ENCODE measurements at regions not wholly inside any gene's neighbourhood (a gene's known extent, or its start where the extent isn't known, plus 50 kb on each side); places are given as distances from the start of the nearest gene placed in this dataset.

- no peak for DNase-seq (ENCODE audit: low read depth)
- no peak overlapping the region for H3K4me3 ChIP-seq (ENCODE audit: control insufficient read depth, low read depth, low read length)
- TF ChIP-seq, protein P1, sequence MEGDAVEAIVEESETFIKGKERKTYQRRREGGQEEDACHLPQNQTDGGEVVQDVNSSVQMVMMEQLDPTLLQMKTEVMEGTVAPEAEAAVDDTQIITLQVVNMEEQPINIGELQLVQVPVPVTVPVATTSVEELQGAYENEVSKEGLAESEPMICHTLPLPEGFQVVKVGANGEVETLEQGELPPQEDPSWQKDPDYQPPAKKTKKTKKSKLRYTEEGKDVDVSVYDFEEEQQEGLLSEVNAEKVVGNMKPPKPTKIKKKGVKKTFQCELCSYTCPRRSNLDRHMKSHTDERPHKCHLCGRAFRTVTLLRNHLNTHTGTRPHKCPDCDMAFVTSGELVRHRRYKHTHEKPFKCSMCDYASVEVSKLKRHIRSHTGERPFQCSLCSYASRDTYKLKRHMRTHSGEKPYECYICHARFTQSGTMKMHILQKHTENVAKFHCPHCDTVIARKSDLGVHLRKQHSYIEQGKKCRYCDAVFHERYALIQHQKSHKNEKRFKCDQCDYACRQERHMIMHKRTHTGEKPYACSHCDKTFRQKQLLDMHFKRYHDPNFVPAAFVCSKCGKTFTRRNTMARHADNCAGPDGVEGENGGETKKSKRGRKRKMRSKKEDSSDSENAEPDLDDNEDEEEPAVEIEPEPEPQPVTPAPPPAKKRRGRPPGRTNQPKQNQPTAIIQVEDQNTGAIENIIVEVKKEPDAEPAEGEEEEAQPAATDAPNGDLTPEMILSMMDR (IDR thresholded peaks at IDR 0.05; ENCODE audit: control insufficient read depth, insufficient read depth, low read depth, low read length, missing control alignments), result no peak
Observed at GRCh38 chr4:26077756-26078155, 163.7 kb downstream of the SMIM20 start.

DNA sequence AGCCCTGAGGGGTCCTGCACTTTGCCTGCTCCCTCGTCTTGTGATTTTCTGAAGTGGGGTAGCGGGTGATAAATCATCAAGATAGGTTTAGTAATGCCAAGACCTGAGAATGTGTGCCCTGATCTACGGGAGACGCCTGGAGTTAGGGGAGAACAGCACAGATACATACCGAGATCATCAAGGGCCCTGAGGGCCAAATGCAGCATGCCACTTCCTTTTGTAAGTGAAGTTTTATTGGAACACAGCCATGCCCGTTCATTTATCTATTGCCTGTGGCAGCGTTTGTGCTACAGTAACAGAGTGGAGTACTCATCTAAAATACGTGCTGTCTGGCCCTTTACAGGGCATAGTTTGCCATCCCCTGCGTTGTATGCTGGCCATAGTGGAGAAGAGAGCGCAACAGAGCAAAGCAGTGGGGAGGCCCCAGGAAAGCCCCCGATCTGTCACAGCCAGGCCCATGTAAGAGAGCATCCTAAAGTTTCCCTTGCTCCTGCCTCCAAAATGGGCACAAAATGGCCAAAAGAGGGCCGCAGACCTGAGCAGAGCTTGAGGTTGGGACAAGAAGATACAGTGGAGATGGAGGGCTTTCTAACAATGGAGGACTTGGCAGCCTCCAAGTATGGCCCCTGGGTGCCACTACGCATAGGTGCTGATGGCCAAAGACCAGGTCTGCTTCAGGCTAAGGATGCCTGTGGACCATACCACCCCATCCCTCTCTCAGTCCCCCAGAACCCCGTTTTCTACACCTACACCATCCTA lies 167.0 kb downstream of the SMIM20 start:
- no peak for DNase-seq (ENCODE audit: low read depth)
- no peak overlapping the region for H3K4me3 ChIP-seq (ENCODE audit: control insufficient read depth, low read depth, low read length)
- TF ChIP-seq, protein P1 (IDR thresholded peaks at IDR 0.05; ENCODE audit: control insufficient read depth, insufficient read depth, low read depth, low read length, missing control alignments), result no peak

DNA sequence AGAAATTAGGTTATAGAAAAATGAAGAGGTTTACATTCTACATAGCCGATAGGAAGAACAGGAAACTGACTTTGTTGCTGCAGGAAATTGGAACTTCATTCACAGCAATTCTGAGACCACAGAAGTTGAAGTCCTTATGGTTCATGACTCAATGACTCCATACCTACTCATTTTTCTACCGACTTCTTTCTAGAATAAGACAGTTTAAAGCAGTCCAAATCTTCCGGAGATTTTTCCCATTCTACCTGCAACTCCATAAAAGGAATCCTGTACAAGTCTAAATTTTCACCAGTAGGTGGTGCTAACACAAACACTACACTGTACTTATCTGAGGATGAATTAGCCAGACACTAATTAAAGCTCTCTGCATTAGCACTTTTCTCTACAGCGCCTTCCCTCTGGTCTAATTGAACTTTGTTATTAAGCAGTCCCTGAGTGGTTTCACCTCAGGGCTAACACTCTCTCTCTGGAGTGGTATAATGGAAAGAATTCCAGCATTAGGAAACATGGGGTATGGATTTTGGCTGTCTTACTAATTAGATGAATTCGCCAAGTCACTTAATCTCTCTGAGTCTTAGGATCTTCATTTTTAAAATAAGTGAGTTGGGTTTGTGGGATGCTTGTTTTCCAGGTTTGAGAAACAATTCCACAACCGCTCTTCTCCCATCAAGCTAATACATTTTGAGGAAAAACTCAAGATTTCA lies 167.9 kb downstream of the SMIM20 start:
- H3K4me3 ChIP-seq (ENCODE audit: control insufficient read depth, low read depth, low read length), result no peak overlapping the region
- no peak for DNase-seq (ENCODE audit: low read depth)
- TF ChIP-seq, protein P1 (IDR thresholded peaks at IDR 0.05; ENCODE audit: control insufficient read depth, insufficient read depth, low read depth, low read length, missing control alignments), result peak; percentile 53

DNA sequence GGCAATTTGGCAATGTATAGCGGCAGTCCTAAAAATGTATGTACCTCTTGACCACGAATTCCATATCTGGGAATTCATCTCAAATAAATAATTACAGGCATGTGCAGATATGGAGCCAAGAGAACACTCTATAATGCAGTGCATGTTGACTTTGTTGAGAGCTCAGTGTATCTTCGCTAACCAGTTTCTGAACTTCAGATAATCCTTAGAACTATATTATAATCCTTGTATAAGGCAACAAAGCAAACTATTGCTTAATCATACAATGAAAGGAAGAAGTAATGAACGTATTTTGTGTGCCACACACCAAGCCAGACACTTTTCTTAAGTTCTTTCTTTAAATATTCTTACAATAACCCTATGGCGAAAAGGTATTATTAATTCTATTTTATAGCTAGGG lies 168.5 kb downstream of the SMIM20 start:
- no peak overlapping the region for H3K4me3 ChIP-seq (ENCODE audit: control insufficient read depth, low read depth, low read length)
- no peak for DNase-seq (ENCODE audit: low read depth)
- TF ChIP-seq, protein P1 (IDR thresholded peaks at IDR 0.05; ENCODE audit: control insufficient read depth, insufficient read depth, low read depth, low read length, missing control alignments), result no peak

DNA sequence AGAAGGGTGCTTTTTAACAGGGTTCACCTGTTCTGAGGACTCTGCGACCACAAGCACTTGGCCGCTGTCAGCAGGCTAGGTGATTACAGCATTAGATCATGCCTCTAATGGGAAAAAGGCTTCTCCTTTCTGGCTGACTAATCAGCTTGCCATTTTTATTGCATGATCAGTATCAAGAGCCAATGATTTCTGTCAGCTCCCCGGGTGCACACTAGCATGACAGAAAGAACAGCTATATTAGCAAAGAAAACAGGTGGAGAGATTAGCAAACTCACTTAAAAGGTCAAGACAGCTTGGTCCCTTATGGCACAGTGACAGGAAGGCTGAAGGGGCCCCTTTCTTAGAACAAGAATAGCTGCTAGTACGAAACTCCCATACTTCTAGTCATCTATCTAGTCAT lies 170.0 kb downstream of the SMIM20 start:
- no peak overlapping the region for H3K4me3 ChIP-seq (ENCODE audit: control insufficient read depth, low read depth, low read length)
- TF ChIP-seq, protein P1 (IDR thresholded peaks at IDR 0.05; ENCODE audit: control insufficient read depth, insufficient read depth, low read depth, low read length, missing control alignments), result no peak
- peak; percentile 76 for DNase-seq (ENCODE audit: low read depth)

DNA sequence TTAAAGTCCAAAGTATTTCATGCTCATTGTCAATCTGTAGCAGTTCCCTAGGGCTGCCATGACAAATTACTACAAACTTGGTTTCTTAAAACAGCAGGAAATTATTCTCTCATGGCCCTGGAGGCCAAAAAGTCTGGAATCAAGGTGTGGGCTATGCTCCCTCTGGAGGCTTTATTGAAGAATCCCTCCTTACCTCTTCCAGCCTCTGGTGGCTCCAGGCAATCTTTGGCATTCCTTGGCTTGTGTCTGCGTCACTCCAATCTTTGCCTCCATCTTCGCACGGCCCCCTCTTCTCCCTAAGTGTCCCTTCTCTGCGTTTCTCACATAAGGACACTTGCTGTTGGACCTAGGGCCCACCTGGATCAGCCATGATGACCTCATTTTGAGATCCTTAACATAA lies 170.4 kb downstream of the SMIM20 start:
- no peak for DNase-seq (ENCODE audit: low read depth)
- TF ChIP-seq, protein P1 (IDR thresholded peaks at IDR 0.05; ENCODE audit: control insufficient read depth, insufficient read depth, low read depth, low read length, missing control alignments), result no peak
- no peak overlapping the region for H3K4me3 ChIP-seq (ENCODE audit: control insufficient read depth, low read depth, low read length)

Data from AG09309 (cell line).